ENCODE measurements at regions not wholly inside any gene's neighbourhood (a gene's known extent, or its start where the extent isn't known, plus 50 kb on each side); places are given as distances from the start of the nearest gene placed in this dataset.

DNA sequence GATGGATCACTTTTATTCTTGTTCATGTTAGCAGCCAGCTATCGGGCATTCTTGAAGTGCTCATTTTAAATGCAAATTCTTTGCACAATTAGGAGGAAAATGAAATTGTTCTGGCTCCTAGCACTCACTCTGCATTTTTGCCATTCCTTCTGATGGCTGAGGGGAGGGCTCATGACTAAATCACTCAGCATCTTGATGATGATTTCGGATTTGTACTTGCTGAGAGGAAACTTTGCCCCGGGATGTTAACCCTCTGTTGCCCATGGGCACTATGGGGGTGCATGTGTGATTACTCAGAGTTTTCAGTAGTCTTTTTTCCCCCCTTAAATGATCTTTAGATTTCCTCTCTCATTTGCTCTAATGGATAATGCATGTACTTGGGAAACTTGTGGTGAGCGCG lies 299.6 kb upstream of the C2CD4B start:
- intact Hi-C loops (cut with DNase I; ENCODE audit: low total_unique reads): no loop called here
- 46 to 76% (median 61%) methylated on average over 5 of the region's 5 CpGs for WGBS, 5 donors
- Histone ChIP-seq H3K4me1 (peaks cover 0 to 29% (median 7%) of the 10 kb centered on the region in 4 donors), H3K9me3 (no peaks in the 10 kb centered on the region), H3K36me3 (no peaks in the 10 kb centered on the region), H3K27ac (peak overlapping the region in 1 of 5 donors; percentile 20), H3K27me3 (no peaks in the 10 kb centered on the region), H3K4me3 (no peak overlapping the region)
- TF ChIP-seq POLR2A (IDR thresholded peaks at IDR 0.05) (no peak), EP300 (IDR thresholded peaks at IDR 0.05) (no peak), POLR2AphosphoS5 (IDR thresholded peaks at IDR 0.05) (no peak)
- TF ChIP-seq, protein P1, sequence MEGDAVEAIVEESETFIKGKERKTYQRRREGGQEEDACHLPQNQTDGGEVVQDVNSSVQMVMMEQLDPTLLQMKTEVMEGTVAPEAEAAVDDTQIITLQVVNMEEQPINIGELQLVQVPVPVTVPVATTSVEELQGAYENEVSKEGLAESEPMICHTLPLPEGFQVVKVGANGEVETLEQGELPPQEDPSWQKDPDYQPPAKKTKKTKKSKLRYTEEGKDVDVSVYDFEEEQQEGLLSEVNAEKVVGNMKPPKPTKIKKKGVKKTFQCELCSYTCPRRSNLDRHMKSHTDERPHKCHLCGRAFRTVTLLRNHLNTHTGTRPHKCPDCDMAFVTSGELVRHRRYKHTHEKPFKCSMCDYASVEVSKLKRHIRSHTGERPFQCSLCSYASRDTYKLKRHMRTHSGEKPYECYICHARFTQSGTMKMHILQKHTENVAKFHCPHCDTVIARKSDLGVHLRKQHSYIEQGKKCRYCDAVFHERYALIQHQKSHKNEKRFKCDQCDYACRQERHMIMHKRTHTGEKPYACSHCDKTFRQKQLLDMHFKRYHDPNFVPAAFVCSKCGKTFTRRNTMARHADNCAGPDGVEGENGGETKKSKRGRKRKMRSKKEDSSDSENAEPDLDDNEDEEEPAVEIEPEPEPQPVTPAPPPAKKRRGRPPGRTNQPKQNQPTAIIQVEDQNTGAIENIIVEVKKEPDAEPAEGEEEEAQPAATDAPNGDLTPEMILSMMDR (IDR thresholded peaks at IDR 0.05): no peak
- DNase-seq: no peak

DNA sequence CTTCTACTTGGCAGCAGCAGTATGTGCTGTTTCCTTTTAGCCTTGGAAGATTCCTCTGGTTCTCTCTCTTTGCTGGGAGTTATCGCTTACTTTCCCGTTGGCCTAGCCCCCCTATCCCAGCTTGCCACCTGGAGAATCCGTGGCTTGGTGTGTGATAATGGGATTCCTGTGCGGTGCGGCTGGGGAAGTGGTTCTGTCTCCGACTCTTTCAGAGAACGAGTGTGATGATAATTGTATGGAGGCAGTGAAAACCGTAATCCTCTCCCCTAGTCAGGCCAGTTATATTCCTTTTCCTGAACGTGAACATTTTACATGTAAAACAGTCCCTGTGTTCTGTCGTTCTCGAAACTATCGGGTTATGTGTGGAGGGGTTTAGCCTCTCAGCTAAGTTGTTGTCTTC lies 300.1 kb upstream of the C2CD4B start:
- DNase-seq: no peak
- no peaks in the 10 kb centered on the region for H3K36me3 ChIP-seq
- TF ChIP-seq POLR2AphosphoS5 (IDR thresholded peaks at IDR 0.05) (no peak), EP300 (IDR thresholded peaks at IDR 0.05) (no peak), POLR2A (IDR thresholded peaks at IDR 0.05) (no peak)
- TF ChIP-seq, protein P1 (IDR thresholded peaks at IDR 0.05): no peak
- H3K27ac ChIP-seq: peak overlapping the region in 1 of 5 donors; percentile 20
- intact Hi-C loops (cut with DNase I; ENCODE audit: low total_unique reads): no loop called here
- 71 to 83% (median 82%) methylated on average over 12 of the region's 12 CpGs for WGBS, 5 donors
- peaks cover 0 to 31% (median 8%) of the 10 kb centered on the region in 4 donors for H3K4me1 ChIP-seq
- H3K27me3 ChIP-seq: no peaks in the 10 kb centered on the region
- no peaks in the 10 kb centered on the region for H3K9me3 ChIP-seq
- H3K4me3 ChIP-seq: no peak overlapping the region

DNA sequence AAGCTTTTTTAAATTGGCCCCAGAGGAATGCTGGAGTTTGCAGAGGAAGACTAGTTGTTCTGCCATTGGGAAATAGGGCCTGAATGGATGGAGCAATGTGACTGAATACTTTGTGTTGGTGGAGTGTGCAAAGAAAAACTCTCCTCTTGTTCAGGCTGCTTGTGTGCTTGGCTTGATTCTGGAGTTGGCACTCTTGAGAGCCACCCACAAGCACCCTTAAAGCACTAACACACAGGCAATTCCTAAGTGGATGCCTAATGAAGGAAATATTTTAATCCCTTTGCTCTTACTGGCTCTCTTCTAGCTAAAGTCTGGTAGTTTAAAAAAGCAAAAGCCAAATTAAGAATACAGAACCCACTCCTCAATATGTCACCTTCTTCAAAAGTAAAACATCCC lies 304.4 kb upstream of the C2CD4B start:
- H3K4me1 ChIP-seq: peaks cover 3 to 68% (median 24%) of the 10 kb centered on the region in 4 donors
- H3K36me3 ChIP-seq: no peaks in the 10 kb centered on the region
- H3K9me3 ChIP-seq: no peaks in the 10 kb centered on the region
- H3K27me3 ChIP-seq: no peaks in the 10 kb centered on the region
- no peak overlapping the region for H3K4me3 ChIP-seq
- peak overlapping the region in 4 of 5 donors; percentile 65 to 77 (median 66) for H3K27ac ChIP-seq
- DNase-seq: no peak
- TF ChIP-seq EP300 (IDR thresholded peaks at IDR 0.05): no peak
- no peak for TF ChIP-seq POLR2AphosphoS5 (IDR thresholded peaks at IDR 0.05)
- TF ChIP-seq POLR2A (IDR thresholded peaks at IDR 0.05): no peak
- TF ChIP-seq, protein P1 (IDR thresholded peaks at IDR 0.05): no peak
- intact Hi-C loops (cut with DNase I; ENCODE audit: low total_unique reads): no loop called here

DNA sequence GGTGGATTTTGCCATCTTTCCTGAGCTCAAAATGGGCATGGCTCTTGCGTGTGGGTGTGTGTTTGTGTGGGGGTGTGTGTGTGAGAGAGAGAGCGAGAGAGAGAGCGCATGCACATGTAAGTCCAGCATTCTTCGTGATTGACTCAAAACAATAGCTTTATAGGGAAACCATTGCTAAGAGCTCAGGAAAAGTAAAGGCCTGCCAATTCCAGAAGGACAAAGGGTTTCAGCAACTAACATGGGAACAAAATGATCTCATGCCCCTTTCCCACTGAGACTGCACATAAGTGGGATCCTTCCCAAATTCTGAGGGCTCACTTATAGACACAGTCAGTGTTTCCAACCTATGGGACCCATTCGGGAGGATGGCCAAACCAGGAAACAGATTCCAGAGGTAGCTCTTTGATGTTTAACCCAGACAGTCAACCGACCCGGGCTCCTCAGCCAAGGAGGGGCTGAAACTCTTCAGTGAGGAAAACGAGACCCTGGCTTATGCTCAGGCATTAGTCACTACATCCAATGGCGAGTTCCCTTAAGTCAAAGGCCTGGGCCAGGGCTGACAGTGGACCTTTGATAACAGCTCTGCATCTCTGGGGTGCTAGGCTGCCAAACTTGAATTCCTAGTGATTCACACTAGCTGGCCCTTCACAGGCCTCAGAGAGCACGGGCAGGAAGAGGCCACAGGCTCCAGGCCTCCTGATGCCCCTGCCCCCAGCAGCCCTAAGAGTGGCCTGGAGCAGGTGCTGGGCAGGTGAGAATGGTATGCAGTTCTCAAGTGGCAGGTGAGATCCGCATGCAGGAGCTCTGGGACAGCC lies 305.0 kb upstream of the C2CD4B start:
- Histone ChIP-seq H3K4me3 (no peak overlapping the region), H3K9me3 (no peaks in the 10 kb centered on the region), H3K4me1 (peaks cover 3 to 74% (median 26%) of the 10 kb centered on the region in 4 donors), H3K36me3 (no peaks in the 10 kb centered on the region), H3K27me3 (no peaks in the 10 kb centered on the region), H3K27ac (peak overlapping the region in 4 of 5 donors; percentile 65 to 77 (median 66))
- DNase-seq: no peak
- WGBS, 5 donors: 63 to 77% (median 70%) methylated on average over 10 to 11 of the region's 11 CpGs
- TF ChIP-seq POLR2A (IDR thresholded peaks at IDR 0.05): no peak
- no peak for TF ChIP-seq POLR2AphosphoS5 (IDR thresholded peaks at IDR 0.05)
- no peak for TF ChIP-seq EP300 (IDR thresholded peaks at IDR 0.05)
- TF ChIP-seq, protein P1 (IDR thresholded peaks at IDR 0.05): no peak
- intact Hi-C loops (cut with DNase I; ENCODE audit: low total_unique reads): no loop called here
